ENCODE measurements at regions not wholly inside any gene's neighbourhood (a gene's known extent, or its start where the extent isn't known, plus 50 kb on each side); places are given as distances from the start of the nearest gene placed in this dataset.

DNA sequence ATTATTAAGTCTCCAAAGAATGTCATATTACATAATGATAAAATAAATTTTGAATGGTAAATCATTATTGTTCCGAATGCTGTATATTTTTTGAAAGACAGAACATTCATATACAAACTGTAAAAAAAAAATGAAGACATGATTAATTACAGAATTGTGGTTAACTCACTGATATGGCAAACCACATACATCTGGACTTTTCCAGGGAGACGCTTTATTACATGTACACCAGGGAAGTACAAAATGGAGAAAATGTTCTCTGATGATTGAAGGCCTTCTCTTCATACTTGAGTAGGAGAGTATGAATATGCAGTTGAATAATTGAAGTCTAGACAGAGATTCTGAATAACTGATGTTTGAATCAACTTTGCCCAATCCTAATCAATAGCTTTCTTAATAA lies 1886.9 kb downstream of the EFNA5 start:
- Histone ChIP-seq H3K4me3 (ENCODE audit: control insufficient read depth in 2 of 3, extremely low read depth in 1 of 3, insufficient read depth in 2 of 3, low read depth in 1 of 3, low read length in 3 of 3) (no peak overlapping the region), H3K9me1 (ENCODE audit: control insufficient read depth, extremely low read depth, insufficient read depth, low read length) (no peaks in the 10 kb centered on the region), H3K36me3 (ENCODE audit: control insufficient read depth in 2 of 2, extremely low read depth in 1 of 2, insufficient read depth in 2 of 2, low read length in 2 of 2) (no peaks in the 10 kb centered on the region), H3K4me1 (ENCODE audit: control insufficient read depth, extremely low read depth, insufficient read depth, low read length) (no peaks in the 10 kb centered on the region), H3K27me3 (ENCODE audit: control insufficient read depth, extremely low read depth, insufficient read depth, low read length) (no peaks in the 10 kb centered on the region), H3K9ac (ENCODE audit: control insufficient read depth, extremely low read depth, insufficient read depth, low read length) (no peak overlapping the region), H4K20me1 (ENCODE audit: control insufficient read depth, extremely low read depth, insufficient read depth, low read length) (no peaks in the 10 kb centered on the region), H3K27ac (ENCODE audit: control insufficient read depth, insufficient read depth, low read length) (no peak overlapping the region), H2AFZ (ENCODE audit: control insufficient read depth, low read length) (no peak overlapping the region), H3K4me2 (ENCODE audit: control insufficient read depth, extremely low read depth, insufficient read depth, low read depth, low read length) (no peak overlapping the region), H3K9me3 (ENCODE audit: control insufficient read depth, low read depth, low read length) (no peaks in the 10 kb centered on the region), H3K79me2 (ENCODE audit: control insufficient read depth, insufficient read depth, low read length) (no peaks in the 10 kb centered on the region)
- TF ChIP-seq, protein P1, sequence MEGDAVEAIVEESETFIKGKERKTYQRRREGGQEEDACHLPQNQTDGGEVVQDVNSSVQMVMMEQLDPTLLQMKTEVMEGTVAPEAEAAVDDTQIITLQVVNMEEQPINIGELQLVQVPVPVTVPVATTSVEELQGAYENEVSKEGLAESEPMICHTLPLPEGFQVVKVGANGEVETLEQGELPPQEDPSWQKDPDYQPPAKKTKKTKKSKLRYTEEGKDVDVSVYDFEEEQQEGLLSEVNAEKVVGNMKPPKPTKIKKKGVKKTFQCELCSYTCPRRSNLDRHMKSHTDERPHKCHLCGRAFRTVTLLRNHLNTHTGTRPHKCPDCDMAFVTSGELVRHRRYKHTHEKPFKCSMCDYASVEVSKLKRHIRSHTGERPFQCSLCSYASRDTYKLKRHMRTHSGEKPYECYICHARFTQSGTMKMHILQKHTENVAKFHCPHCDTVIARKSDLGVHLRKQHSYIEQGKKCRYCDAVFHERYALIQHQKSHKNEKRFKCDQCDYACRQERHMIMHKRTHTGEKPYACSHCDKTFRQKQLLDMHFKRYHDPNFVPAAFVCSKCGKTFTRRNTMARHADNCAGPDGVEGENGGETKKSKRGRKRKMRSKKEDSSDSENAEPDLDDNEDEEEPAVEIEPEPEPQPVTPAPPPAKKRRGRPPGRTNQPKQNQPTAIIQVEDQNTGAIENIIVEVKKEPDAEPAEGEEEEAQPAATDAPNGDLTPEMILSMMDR (optimal IDR thresholded peaks at IDR 0.05 in 1 of 3, IDR thresholded peaks at IDR 0.05 in 1 of 3, conservative IDR thresholded peaks at IDR 0.05 in 1 of 3; ENCODE audit: extremely low read depth in 1 of 3, insufficient read depth in 2 of 3, low read length in 3 of 3) = no peak
- no peak for TF ChIP-seq EZH2 (IDR thresholded peaks at IDR 0.05; ENCODE audit: low read length)
- dilution Hi-C loops (cut with MboI; ENCODE audit: extremely low pct_ligation_motif_present, low sequenced_read_pairs) = no loop called here
- DNase-seq (ENCODE audit: low read depth, low spot score) (no peak), FAIRE-seq (no peak)

DNA sequence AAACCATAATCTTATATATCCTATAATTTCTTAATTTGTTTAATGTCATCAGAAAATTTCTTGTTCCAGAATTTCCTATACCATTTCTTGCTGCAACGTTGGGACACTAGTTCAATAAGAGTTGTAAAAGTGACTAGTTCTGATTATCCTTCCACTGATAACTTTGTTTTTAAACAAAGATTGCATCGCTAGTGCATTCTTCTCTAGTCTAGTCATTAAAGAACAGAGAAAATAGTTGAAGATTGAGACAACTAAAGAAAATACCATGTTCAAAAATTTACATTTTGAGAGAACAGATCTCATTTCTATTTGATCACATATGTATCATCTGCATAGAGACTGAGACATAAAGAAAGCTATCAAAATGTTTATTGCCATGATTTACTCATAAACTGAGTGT lies 1888.2 kb downstream of the EFNA5 start:
- no peak overlapping the region for H3K4me2 ChIP-seq (ENCODE audit: control insufficient read depth, extremely low read depth, insufficient read depth, low read depth, low read length)
- no peak for FAIRE-seq
- no peaks in the 10 kb centered on the region for H3K36me3 ChIP-seq (ENCODE audit: control insufficient read depth in 2 of 2, extremely low read depth in 1 of 2, insufficient read depth in 2 of 2, low read length in 2 of 2)
- DNase-seq (ENCODE audit: low read depth, low spot score) = no peak
- no peaks in the 10 kb centered on the region for H4K20me1 ChIP-seq (ENCODE audit: control insufficient read depth, extremely low read depth, insufficient read depth, low read length)
- no peaks in the 10 kb centered on the region for H3K9me3 ChIP-seq (ENCODE audit: control insufficient read depth, low read depth, low read length)
- no peak for TF ChIP-seq EZH2 (IDR thresholded peaks at IDR 0.05; ENCODE audit: low read length)
- TF ChIP-seq, protein P1 (optimal IDR thresholded peaks at IDR 0.05 in 1 of 3, IDR thresholded peaks at IDR 0.05 in 1 of 3, conservative IDR thresholded peaks at IDR 0.05 in 1 of 3; ENCODE audit: extremely low read depth in 1 of 3, insufficient read depth in 2 of 3, low read length in 3 of 3) = no peak
- no peak overlapping the region for H3K9ac ChIP-seq (ENCODE audit: control insufficient read depth, extremely low read depth, insufficient read depth, low read length)
- H3K4me1 ChIP-seq (ENCODE audit: control insufficient read depth, extremely low read depth, insufficient read depth, low read length) = no peaks in the 10 kb centered on the region
- dilution Hi-C loops (cut with MboI; ENCODE audit: extremely low pct_ligation_motif_present, low sequenced_read_pairs) = no loop called here
- no peaks in the 10 kb centered on the region for H3K27me3 ChIP-seq (ENCODE audit: control insufficient read depth, extremely low read depth, insufficient read depth, low read length)
- no peak overlapping the region for H3K27ac ChIP-seq (ENCODE audit: control insufficient read depth, insufficient read depth, low read length)
- H3K9me1 ChIP-seq (ENCODE audit: control insufficient read depth, extremely low read depth, insufficient read depth, low read length) = no peaks in the 10 kb centered on the region
- no peak overlapping the region for H2AFZ ChIP-seq (ENCODE audit: control insufficient read depth, low read length)
- H3K4me3 ChIP-seq (ENCODE audit: control insufficient read depth in 2 of 3, extremely low read depth in 1 of 3, insufficient read depth in 2 of 3, low read depth in 1 of 3, low read length in 3 of 3) = no peak overlapping the region
- H3K79me2 ChIP-seq (ENCODE audit: control insufficient read depth, insufficient read depth, low read length) = no peaks in the 10 kb centered on the region
